Tibial nerve (tissue), 4 donors: ENCODE measurements at regions not wholly inside any gene's neighbourhood (a gene's known extent, or its start where the extent isn't known, plus 50 kb on each side); places are given as distances from the start of the nearest gene placed in this dataset.

Source experiments
- DNase-seq, 2 donors: peaks; one replicate each; pipeline ENCODE4 v3.0.0-alpha.2; 2019; ENCODE audit warnings: low spot score in 2 of 2
- H3K27ac ChIP-seq, 4 donors: fragments of 200-600 bp; sonication (generic) in 3 of 4; one replicate each; pipeline ENCODE4 v1.5.1; 2017 to 2019; ENCODE audit warnings: mild to moderate bottlenecking in 1 of 4
- H3K27me3 ChIP-seq, 2 donors: fragments of 200-600 bp; sonication (generic) in 1 of 2; one replicate each; pipeline versions ENCODE4 v1.5.1 to v1.6.0; 2017 to 2019
- H3K36me3 ChIP-seq, 3 donors: fragments of 200-600 bp; sonication (generic); one replicate each; pipeline ENCODE4 v1.5.1; 2018 to 2019
- H3K4me1 ChIP-seq, 4 donors: fragments of 200-600 bp; sonication (generic) in 3 of 4; one replicate each; pipeline ENCODE4 v1.5.1; 2017 to 2019
- H3K4me3 ChIP-seq, 4 donors: fragments of 200-600 bp; sonication (generic) in 3 of 4; one replicate each; pipeline ENCODE4 v1.5.1; 2017 to 2019; ENCODE audit warnings: mild to moderate bottlenecking in 1 of 4, moderate library complexity in 1 of 4
- H3K9me3 ChIP-seq, 4 donors: fragments of 200-600 bp; sonication (generic) in 3 of 4; one replicate each; pipeline ENCODE4 v1.5.1; 2017 to 2019
- CTCF ChIP-seq, 5 experiments: fragments of 200-600 bp in 3 of 5; fragments of 450-650 bp in 2 of 5; sonication (generic) in 3 of 5; IDR thresholded peaks; one replicate each; pipeline ENCODE4 v1.5.1; 2016 to 2019; ENCODE audit warnings: antibody characterized with exemption in 5 of 5, mild to moderate bottlenecking in 3 of 5, moderate library complexity in 2 of 5
- EP300 ChIP-seq, 2 donors: sonication (generic); formaldehyde crosslinking; IDR thresholded peaks; one replicate each; pipeline ENCODE4 v1.6.1; 2017; ENCODE audit warnings: antibody characterized with exemption in 2 of 2, mild to moderate bottlenecking in 1 of 2
- POLR2A ChIP-seq, 2 donors: fragments of 450-650 bp; IDR thresholded peaks; one replicate each; pipeline ENCODE4 v1.6.1; 2017; ENCODE audit warnings: antibody characterized with exemption in 2 of 2, mild to moderate bottlenecking in 2 of 2, moderate library complexity in 2 of 2
- WGBS, 2 donors: methylation state at CpG; one replicate each; pipeline ENCODE4 v1.1.5; 2018; 5-methylcytosine and 5-hydroxymethylcytosine counted together

DNA sequence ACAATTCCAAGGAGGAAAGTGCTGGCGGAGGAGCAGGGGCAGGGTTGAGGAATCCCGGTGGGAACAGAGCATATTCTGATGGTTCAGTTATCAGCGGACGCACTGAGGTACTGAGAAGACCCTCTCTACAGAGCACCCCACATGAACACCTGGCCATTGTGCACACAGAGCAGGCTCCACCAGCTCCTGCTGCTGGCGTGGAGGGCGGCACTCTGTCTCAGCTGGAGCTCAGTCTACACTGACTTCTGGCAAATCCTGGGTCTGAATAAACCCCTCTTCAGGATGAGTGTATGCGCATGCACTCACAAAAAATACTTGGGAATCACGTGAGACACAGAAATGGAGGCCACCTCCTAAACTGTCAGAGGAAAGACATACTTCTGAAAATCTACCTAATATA, 114.4 kb upstream of the IRS2 start:
- no peak overlapping the region for H3K27ac ChIP-seq
- H3K9me3 ChIP-seq: no peaks in the 10 kb centered on the region
- TF ChIP-seq EP300 (IDR thresholded peaks at IDR 0.05) (no peak), CTCF (IDR thresholded peaks at IDR 0.05) (no peak), POLR2A (IDR thresholded peaks at IDR 0.05) (no peak)
- no peaks in the 10 kb centered on the region for H3K36me3 ChIP-seq
- no peaks in the 10 kb centered on the region for H3K27me3 ChIP-seq
- no peak for DNase-seq
- no peak overlapping the region for H3K4me3 ChIP-seq
- 73 to 77% methylated on average over 8 of the region's 8 CpGs for WGBS, 2 donors
- H3K4me1 ChIP-seq: no peaks in the 10 kb centered on the region

DNA sequence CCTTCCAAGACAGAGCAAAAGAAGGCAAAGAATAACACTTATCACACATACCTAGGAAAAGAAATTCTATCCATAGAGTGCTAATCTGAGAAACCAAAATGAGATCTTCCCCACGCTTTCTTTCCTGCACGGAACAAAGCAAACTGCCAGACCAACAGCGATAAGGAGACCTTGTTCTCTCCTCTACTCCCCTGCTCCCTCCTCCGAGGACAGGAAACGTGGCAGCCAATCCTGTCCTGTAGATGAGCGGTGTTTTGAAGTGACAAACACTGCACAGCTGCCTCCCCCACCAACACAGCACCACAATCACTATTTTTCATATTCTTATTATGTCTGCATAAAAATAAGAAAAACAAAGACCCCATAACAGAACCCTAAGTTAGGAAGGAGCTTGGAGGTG, 113.9 kb upstream of the IRS2 start:
- Histone ChIP-seq H3K27me3 (no peaks in the 10 kb centered on the region), H3K9me3 (no peaks in the 10 kb centered on the region), H3K4me1 (no peaks in the 10 kb centered on the region), H3K4me3 (no peak overlapping the region), H3K36me3 (no peaks in the 10 kb centered on the region), H3K27ac (no peak overlapping the region)
- no peak for DNase-seq
- WGBS, 2 donors: 11 to 36% methylated on average over 6 of the region's 6 CpGs
- TF ChIP-seq POLR2A (IDR thresholded peaks at IDR 0.05) (no peak), EP300 (IDR thresholded peaks at IDR 0.05) (no peak), CTCF (IDR thresholded peaks at IDR 0.05) (no peak)

- Histone ChIP-seq H3K27ac (no peak overlapping the region), H3K4me3 (no peak overlapping the region), H3K9me3 (no peaks in the 10 kb centered on the region), H3K36me3 (no peaks in the 10 kb centered on the region), H3K27me3 (no peaks in the 10 kb centered on the region), H3K4me1 (no peaks in the 10 kb centered on the region)
- 60 to 73% methylated on average over 3 of the region's 3 CpGs for WGBS, 2 donors
- TF ChIP-seq CTCF (IDR thresholded peaks at IDR 0.05) (no peak), POLR2A (IDR thresholded peaks at IDR 0.05) (no peak), EP300 (IDR thresholded peaks at IDR 0.05) (no peak)
- DNase-seq: no peak
Measured at GRCh38 chr13:109899748-109900147, 113.4 kb upstream of the IRS2 start.

- WGBS, 2 donors: 73 to 87% methylated on average over 3 of the region's 3 CpGs
- no peak overlapping the region for H3K27ac ChIP-seq
- no peaks in the 10 kb centered on the region for H3K9me3 ChIP-seq
- H3K4me3 ChIP-seq: no peak overlapping the region
- TF ChIP-seq CTCF (IDR thresholded peaks at IDR 0.05) (no peak), EP300 (IDR thresholded peaks at IDR 0.05) (no peak), POLR2A (IDR thresholded peaks at IDR 0.05) (no peak)
- H3K27me3 ChIP-seq: no peaks in the 10 kb centered on the region
- no peaks in the 10 kb centered on the region for H3K4me1 ChIP-seq
- no peak for DNase-seq
- H3K36me3 ChIP-seq: no peaks in the 10 kb centered on the region
Measured at GRCh38 chr13:109899316-109899715, 112.9 kb upstream of the IRS2 start.

DNA sequence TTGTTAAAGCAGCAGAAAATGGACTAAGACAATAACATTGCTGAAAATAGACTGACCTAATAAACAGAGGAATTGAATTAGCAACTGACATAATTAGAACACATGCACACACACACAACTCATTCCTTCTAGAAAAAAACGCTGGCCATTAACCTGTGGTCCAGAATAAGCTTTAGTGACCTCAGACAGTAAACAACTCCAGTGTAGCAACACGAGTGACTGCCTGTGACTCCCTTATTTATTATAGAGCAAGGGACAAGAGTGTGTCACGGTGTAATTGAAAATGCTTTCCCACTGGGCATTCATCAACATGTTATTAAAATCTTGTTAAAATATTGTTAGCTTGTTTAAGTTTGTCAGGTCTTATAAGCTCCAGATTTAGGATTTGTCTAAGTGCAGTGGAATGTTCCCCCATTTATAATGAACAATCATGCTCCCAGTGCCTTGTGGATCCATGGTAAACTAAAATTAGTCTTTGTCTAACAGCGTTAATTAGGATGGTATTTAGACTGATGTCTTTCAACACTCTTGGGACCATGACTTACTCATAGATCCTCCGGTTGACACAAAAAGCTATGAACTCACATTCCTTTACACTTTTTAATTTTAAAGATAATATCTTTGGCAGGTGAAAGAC, 111.7 kb upstream of the IRS2 start:
- WGBS, 2 donors: 75 to 78% methylated on average over 5 of the region's 5 CpGs
- no peak for TF ChIP-seq EP300 (IDR thresholded peaks at IDR 0.05)
- TF ChIP-seq POLR2A (IDR thresholded peaks at IDR 0.05): no peak
- no peak for TF ChIP-seq CTCF (IDR thresholded peaks at IDR 0.05)
- H3K27ac ChIP-seq: no peak overlapping the region
- no peak for DNase-seq
- H3K4me3 ChIP-seq: no peak overlapping the region
- no peaks in the 10 kb centered on the region for H3K27me3 ChIP-seq
- no peaks in the 10 kb centered on the region for H3K9me3 ChIP-seq
- no peaks in the 10 kb centered on the region for H3K36me3 ChIP-seq
- no peaks in the 10 kb centered on the region for H3K4me1 ChIP-seq
